Liver (tissue), 8 donors: ENCODE measurements at regions not wholly inside any gene's neighbourhood (a gene's known extent, or its start where the extent isn't known, plus 50 kb on each side); places are given as distances from the start of the nearest gene placed in this dataset.

Experiments
- DNase-seq: peaks from one replicate; pipeline ENCODE4 v3.0.0-alpha.2; 2017; ENCODE audit warnings: low spot score
- H3K27ac ChIP-seq, 2 donors: one replicate each; pipeline ENCODE4 v1.7.0; 2013; ENCODE audit warnings: inconsistent platforms in 2 of 2, low read length in 2 of 2, control low read depth in 1 of 2, low read depth in 1 of 2, mild to moderate bottlenecking in 1 of 2
- H3K27me3 ChIP-seq, 4 donors: one replicate each; pipeline versions ENCODE4 v1.6.1 to v1.7.0; 2013; ENCODE audit warnings: low read length in 3 of 4, inconsistent platforms in 1 of 4, mild to moderate bottlenecking in 1 of 4, moderate library complexity in 1 of 4; ENCODE audit not compliant: control insufficient read depth in 4 of 4, insufficient read depth in 4 of 4
- H3K36me3 ChIP-seq, 4 donors: one replicate each; pipeline versions ENCODE4 v1.6.1 to v1.7.0; 2013; ENCODE audit warnings: low read length in 3 of 4, mild to moderate bottlenecking in 3 of 4, low read depth in 1 of 4, moderate library complexity in 1 of 4; ENCODE audit not compliant: control insufficient read depth in 4 of 4, insufficient read depth in 3 of 4
- H3K4me1 ChIP-seq, 4 donors: one replicate each; pipeline versions ENCODE4 v1.6.1 to v1.7.0; 2013; ENCODE audit warnings: low read length in 3 of 4, mild to moderate bottlenecking in 3 of 4, moderate library complexity in 1 of 4; ENCODE audit not compliant: control insufficient read depth in 4 of 4, insufficient read depth in 4 of 4
- H3K4me3 ChIP-seq, 3 donors: one replicate each; pipeline versions ENCODE4 v1.6.1 to v1.7.0; 2013; ENCODE audit warnings: low read length in 3 of 3, control low read depth in 1 of 3, low read depth in 1 of 3, mild to moderate bottlenecking in 1 of 3
- H3K9ac ChIP-seq, 2 donors: one replicate each; pipeline ENCODE4 v1.7.0; 2013; ENCODE audit warnings: low read length in 2 of 2, mild to moderate bottlenecking in 2 of 2, moderate library complexity in 2 of 2, control low read depth in 1 of 2, low read depth in 1 of 2
- H3K9me3 ChIP-seq, 4 donors: one replicate each; pipeline versions ENCODE4 v1.6.1 to v1.7.0; 2013; ENCODE audit warnings: low read length in 3 of 4; ENCODE audit not compliant: control insufficient read depth in 4 of 4
- ATF3 ChIP-seq: IDR thresholded peaks from 2 replicates; pipeline ENCODE4 v1.6.1; 2016; ENCODE audit warnings: antibody characterized with exemption
- CTCF ChIP-seq: fragments of 150-350 bp; IDR thresholded peaks from 2 replicates; pipeline ENCODE4 v1.5.1; 2017; ENCODE audit warnings: improper control_type of control experiment, low read depth, low read length; ENCODE audit not compliant: missing input control
- EGR1 ChIP-seq, 2 donors: IDR thresholded peaks; 2 replicates each; pipeline ENCODE4 v1.6.1; 2016 to 2018; ENCODE audit warnings: antibody characterized with exemption in 2 of 2, low read depth in 2 of 2
- FOXA1 ChIP-seq: IDR thresholded peaks from 2 replicates; pipeline ENCODE4 v1.6.1; 2016; ENCODE audit warnings: antibody characterized with exemption
- FOXA2 ChIP-seq: IDR thresholded peaks from 2 replicates; pipeline ENCODE4 v1.6.1; 2016; ENCODE audit warnings: antibody characterized with exemption
- GABPA ChIP-seq, 2 donors: IDR thresholded peaks in 1 of 2; conservative IDR thresholded peaks in 1 of 2; 2 replicates each; pipeline ENCODE4 v1.6.1; 2016; ENCODE audit warnings: antibody characterized with exemption in 2 of 2, mild to moderate bottlenecking in 1 of 2, moderate library complexity in 1 of 2
- HNF4A ChIP-seq, 2 donors: conservative IDR thresholded peaks; 2 replicates each; pipeline ENCODE4 v1.6.1; 2016; ENCODE audit warnings: antibody characterized with exemption in 2 of 2, mild to moderate bottlenecking in 2 of 2
- HNF4G ChIP-seq: IDR thresholded peaks from 2 replicates; pipeline ENCODE4 v1.6.1; 2016; ENCODE audit warnings: antibody characterized with exemption
- JUND ChIP-seq, 2 donors: IDR thresholded peaks; 2 replicates each; pipeline ENCODE4 v1.6.1; 2016; ENCODE audit warnings: antibody characterized with exemption in 2 of 2
- MAX ChIP-seq: IDR thresholded peaks from 2 replicates; pipeline ENCODE4 v1.6.1; 2016; ENCODE audit warnings: antibody characterized with exemption
- NR2F2 ChIP-seq: IDR thresholded peaks from 2 replicates; pipeline ENCODE4 v1.6.1; 2016; ENCODE audit warnings: antibody characterized with exemption
- RAD21 ChIP-seq, 2 donors: IDR thresholded peaks; 2 replicates each; pipeline ENCODE4 v1.6.1; 2016; ENCODE audit warnings: antibody characterized with exemption in 2 of 2, mild to moderate bottlenecking in 2 of 2
- REST ChIP-seq: IDR thresholded peaks from 2 replicates; pipeline ENCODE4 v1.6.1; 2016; ENCODE audit warnings: antibody characterized with exemption, mild to moderate bottlenecking
- RXRA ChIP-seq, 2 donors: IDR thresholded peaks; 2 replicates each; pipeline ENCODE4 v1.6.1; 2017 to 2018; ENCODE audit warnings: antibody characterized with exemption in 2 of 2, mild to moderate bottlenecking in 1 of 2
- SP1 ChIP-seq: IDR thresholded peaks from 2 replicates; pipeline ENCODE4 v1.6.1; 2018; ENCODE audit warnings: antibody characterized with exemption, mild to moderate bottlenecking
- TAF1 ChIP-seq: conservative IDR thresholded peaks from 2 replicates; pipeline ENCODE4 v1.6.1; 2016; ENCODE audit warnings: antibody characterized with exemption, mild to moderate bottlenecking
- YY1 ChIP-seq: IDR thresholded peaks from 2 replicates; pipeline ENCODE4 v1.6.1; 2016; ENCODE audit warnings: antibody characterized with exemption, mild to moderate bottlenecking
- ZBTB33 ChIP-seq: IDR thresholded peaks from 2 replicates; pipeline ENCODE4 v1.6.1; 2016; ENCODE audit warnings: antibody characterized with exemption
- WGBS: extraction: QIAGEN DNeasy Blood & Tissue Kit; methylation state at CpG from one replicate; pipeline ENCODE4 v1.1.7; 2013; 5-methylcytosine and 5-hydroxymethylcytosine counted together
- donor health status: healthy.
- donor health status: healthy.
- donor health status: healthy.
- donor health status: healthy.
- donor health status: healthy.

GRCh38 chr5:74993743-74994142, 58.6 kb downstream of the GCNT4 start:
- no peak overlapping the region for H3K27ac ChIP-seq
- no peaks in the 10 kb centered on the region for H3K4me1 ChIP-seq
- no peak for DNase-seq
- H3K27me3 ChIP-seq = no peaks in the 10 kb centered on the region
- WGBS = 93% methylated on average over 4 of the region's 4 CpGs
- no peak overlapping the region for H3K9ac ChIP-seq
- H3K4me3 ChIP-seq = no peak overlapping the region
- no peaks in the 10 kb centered on the region for H3K9me3 ChIP-seq
- TF ChIP-seq HNF4A (conservative IDR thresholded peaks at IDR 0.05) (no peak), RXRA (IDR thresholded peaks at IDR 0.05) (no peak), RAD21 (IDR thresholded peaks at IDR 0.05) (no peak), CTCF (no peak), FOXA1 (no peak), EGR1 (IDR thresholded peaks at IDR 0.05; ENCODE audit: low read depth in 2 of 2) (no peak), NR2F2 (no peak), YY1 (no peak), JUND (IDR thresholded peaks at IDR 0.05) (no peak), SP1 (no peak), TAF1 (no peak), ZBTB33 (no peak), ATF3 (no peak), HNF4G (no peak), GABPA (IDR thresholded peaks at IDR 0.05 in 1 of 2, conservative IDR thresholded peaks at IDR 0.05 in 1 of 2) (no peak), FOXA2 (no peak), MAX (no peak)
- no peaks in the 10 kb centered on the region for H3K36me3 ChIP-seq

GRCh38 chr5:74992791-74993190, 59.6 kb downstream of the GCNT4 start:
- WGBS = 68% methylated on average over 4 of the region's 4 CpGs
- Histone ChIP-seq H3K9me3 (no peaks in the 10 kb centered on the region), H3K4me1 (no peaks in the 10 kb centered on the region), H3K36me3 (no peaks in the 10 kb centered on the region), H3K4me3 (no peak overlapping the region), H3K9ac (no peak overlapping the region), H3K27ac (no peak overlapping the region), H3K27me3 (no peaks in the 10 kb centered on the region)
- no peak for TF ChIP-seq GABPA (IDR thresholded peaks at IDR 0.05 in 1 of 2, conservative IDR thresholded peaks at IDR 0.05 in 1 of 2)
- TF ChIP-seq ATF3 = no peak
- TF ChIP-seq HNF4A (conservative IDR thresholded peaks at IDR 0.05) = no peak
- TF ChIP-seq FOXA1 = no peak
- TF ChIP-seq ZBTB33 = no peak
- no peak for TF ChIP-seq JUND (IDR thresholded peaks at IDR 0.05)
- TF ChIP-seq HNF4G = no peak
- TF ChIP-seq NR2F2 = no peak
- TF ChIP-seq YY1 = no peak
- TF ChIP-seq REST = no peak
- TF ChIP-seq MAX = no peak
- TF ChIP-seq RXRA (IDR thresholded peaks at IDR 0.05) = no peak
- TF ChIP-seq FOXA2 = no peak
- TF ChIP-seq SP1 = no peak
- TF ChIP-seq CTCF = no peak
- no peak for TF ChIP-seq RAD21 (IDR thresholded peaks at IDR 0.05)
- no peak for DNase-seq
